Neural cell (in vitro differentiated cells): ENCODE measurements at regions not wholly inside any gene's neighbourhood (a gene's known extent, or its start where the extent isn't known, plus 50 kb on each side); places are given as distances from the start of the nearest gene placed in this dataset.

ENCODE experiments used
- CTCF ChIP-seq: fragments of 450-650 bp; IDR thresholded peaks from 2 replicates; pipeline ENCODE4 v1.5.1; 2014; ENCODE audit warnings: antibody characterized with exemption, mild to moderate bottlenecking, moderate library complexity; ENCODE audit not compliant: poor library complexity, severe bottlenecking
- EP300 ChIP-seq: fragments of 450-650 bp; conservative IDR thresholded peaks from 2 replicates; pipeline ENCODE4 v1.6.1; 2014; ENCODE audit warnings: antibody characterized with exemption, mild to moderate bottlenecking, moderate library complexity; ENCODE audit not compliant: poor library complexity, severe bottlenecking
- EZH2 ChIP-seq: fragments of 200-600, 300-800 bp; shearing (Covaris generic), sonication (generic); IDR thresholded peaks from 2 replicates; pipeline ENCODE4 v1.6.1; 2014; ENCODE audit warnings: antibody characterized with exemption, low read length, borderline replicate concordance, mild to moderate bottlenecking; ENCODE audit not compliant: insufficient read depth, poor library complexity, severe bottlenecking
- MXI1 ChIP-seq: fragments of 450-650 bp; conservative IDR thresholded peaks from 2 replicates; pipeline ENCODE4 v1.6.1; 2014; ENCODE audit warnings: antibody characterized with exemption, mild to moderate bottlenecking; ENCODE audit not compliant: poor library complexity, severe bottlenecking
- POLR2AphosphoS5 ChIP-seq: IDR thresholded peaks from 2 replicates; pipeline ENCODE4 v1.6.1; 2012
- REST ChIP-seq: IDR thresholded peaks from 2 replicates; pipeline ENCODE4 v1.6.1; 2012; ENCODE audit warnings: borderline replicate concordance
- SMC3 ChIP-seq: fragments of 450-650 bp; conservative IDR thresholded peaks from 2 replicates; pipeline ENCODE4 v1.6.1; 2014; ENCODE audit warnings: antibody characterized with exemption, mild to moderate bottlenecking, moderate library complexity; ENCODE audit not compliant: poor library complexity
- TAF1 ChIP-seq: IDR thresholded peaks from 2 replicates; pipeline ENCODE4 v1.6.1; 2012; ENCODE audit warnings: low read depth

DNA sequence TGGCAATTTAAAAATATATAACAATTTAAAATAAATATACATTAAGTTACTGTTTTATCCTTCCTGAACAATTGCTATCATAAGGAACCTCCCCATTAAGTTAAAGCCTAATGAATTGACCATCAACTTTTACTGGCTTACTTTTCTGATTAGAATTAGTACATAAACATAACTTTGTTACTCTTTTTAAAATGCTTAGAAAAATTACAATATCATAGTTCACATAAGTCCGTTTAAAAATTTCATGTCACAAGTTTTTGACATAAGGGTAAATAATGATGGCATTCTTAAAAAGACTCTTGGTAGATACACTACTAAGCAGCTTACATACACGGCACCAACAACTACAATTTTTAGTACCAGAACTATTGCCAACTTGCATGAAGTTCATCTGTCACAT is 1308.6 kb downstream of the FSCB start:
- TF ChIP-seq CTCF (no peak), REST (no peak), EZH2 (no peak), POLR2AphosphoS5 (no peak), TAF1 (no peak), EP300 (no peak), MXI1 (no peak), SMC3 (no peak)
